Testis (tissue), 2 donors: ENCODE measurements at regions not wholly inside any gene's neighbourhood (a gene's known extent, or its start where the extent isn't known, plus 50 kb on each side); places are given as distances from the start of the nearest gene placed in this dataset.

ENCODE experiments used
- DNase-seq: peaks from one replicate; pipeline ENCODE4 v3.0.0-alpha.2; 2019
- H3K27ac ChIP-seq, 2 donors: fragments of 200-600 bp; sonication (generic); one replicate each; pipeline ENCODE4 v1.5.1; 2019
- H3K27me3 ChIP-seq: fragments of 200-600 bp; sonication (generic); one replicate; pipeline ENCODE4 v1.5.1; 2019
- H3K36me3 ChIP-seq: fragments of 200-600 bp; sonication (generic); one replicate; pipeline ENCODE4 v1.5.1; 2017; ENCODE audit warnings: low read depth; ENCODE audit errors: missing control alignments
- H3K4me1 ChIP-seq: fragments of 200-600 bp; sonication (generic); one replicate; pipeline ENCODE4 v1.5.1; 2019
- H3K4me3 ChIP-seq, 2 donors: fragments of 200-600 bp; sonication (generic); one replicate each; pipeline ENCODE4 v1.5.1; 2017 to 2019
- H3K9me3 ChIP-seq: fragments of 200-600 bp; sonication (generic); one replicate; pipeline ENCODE4 v1.5.1; 2017
- CTCF ChIP-seq, 3 experiments: fragments of 450-650 bp in 2 of 3; fragments of 200-600 bp in 1 of 3; sonication (generic) in 1 of 3; IDR thresholded peaks; one replicate each; pipeline ENCODE4 v1.5.1; 2016 to 2019; ENCODE audit warnings: antibody characterized with exemption in 3 of 3, mild to moderate bottlenecking in 2 of 3, moderate library complexity in 1 of 3
- POLR2A ChIP-seq: fragments of 450-650 bp; IDR thresholded peaks from one replicate; pipeline ENCODE4 v1.6.1; 2017; ENCODE audit warnings: antibody characterized with exemption, mild to moderate bottlenecking, moderate library complexity
- WGBS, 2 donors: methylation state at CpG; one replicate each; pipeline ENCODE4 v1.1.5; 2018; 5-methylcytosine and 5-hydroxymethylcytosine counted together
- intact Hi-C: fragments of 100-400 bp; cut with DNase I; formaldehyde crosslinking; loops from one replicate; pipeline ENCODE4 v1.15.1; 2023; ENCODE audit warnings: low total_unique reads

- H3K4me1 ChIP-seq, result no peaks in the 10 kb centered on the region
- no peaks in the 10 kb centered on the region for H3K9me3 ChIP-seq
- DNase-seq, result no peak
- 93 to 96% methylated on average over 5 of the region's 5 CpGs for WGBS, 2 donors
- intact Hi-C loops, result no loop called here
- TF ChIP-seq CTCF (IDR thresholded peaks at IDR 0.05) (no peak), POLR2A (no peak)
- H3K4me3 ChIP-seq, result no peak overlapping the region
- no peaks in the 10 kb centered on the region for H3K36me3 ChIP-seq
- H3K27me3 ChIP-seq, result no peaks in the 10 kb centered on the region
- no peak overlapping the region for H3K27ac ChIP-seq
Measured at GRCh38 chr2:7121851-7122250, 204.6 kb downstream of the RNF144A start.

GRCh38 chr2:7127156-7127555, 209.9 kb downstream of the RNF144A start:
- Histone ChIP-seq H3K36me3 (no peaks in the 10 kb centered on the region), H3K4me1 (no peaks in the 10 kb centered on the region), H3K4me3 (no peak overlapping the region), H3K27ac (no peak overlapping the region), H3K9me3 (no peaks in the 10 kb centered on the region), H3K27me3 (no peaks in the 10 kb centered on the region)
- WGBS, 2 donors, result 79 to 94% methylated on average over 2 of the region's 2 CpGs
- intact Hi-C loops, result no loop called here
- no peak for TF ChIP-seq CTCF (IDR thresholded peaks at IDR 0.05)
- no peak for TF ChIP-seq POLR2A
- DNase-seq, result no peak

- DNase-seq, result no peak
- H3K27me3 ChIP-seq, result no peaks in the 10 kb centered on the region
- no peaks in the 10 kb centered on the region for H3K9me3 ChIP-seq
- H3K4me1 ChIP-seq, result no peaks in the 10 kb centered on the region
- no peak overlapping the region for H3K27ac ChIP-seq
- H3K4me3 ChIP-seq, result no peak overlapping the region
- no peak for TF ChIP-seq CTCF (IDR thresholded peaks at IDR 0.05)
- TF ChIP-seq POLR2A, result no peak
- no peaks in the 10 kb centered on the region for H3K36me3 ChIP-seq
- intact Hi-C loops, result no loop called here
Measured at GRCh38 chr2:7127687-7128086, 210.5 kb downstream of the RNF144A start.

GRCh38 chr2:7131261-7131660, 214.0 kb downstream of the RNF144A start:
- no peaks in the 10 kb centered on the region for H3K36me3 ChIP-seq
- no peak for DNase-seq
- WGBS, 2 donors, result 77 to 82% methylated on average over 5 of the region's 5 CpGs
- no peak for TF ChIP-seq CTCF (IDR thresholded peaks at IDR 0.05)
- TF ChIP-seq POLR2A, result no peak
- no peaks in the 10 kb centered on the region for H3K9me3 ChIP-seq
- no peak overlapping the region for H3K4me3 ChIP-seq
- no peaks in the 10 kb centered on the region for H3K27me3 ChIP-seq
- H3K27ac ChIP-seq, result no peak overlapping the region
- intact Hi-C loops, result no loop called here
- no peaks in the 10 kb centered on the region for H3K4me1 ChIP-seq

GRCh38 chr2:7132753-7133152, 215.5 kb downstream of the RNF144A start:
- Histone ChIP-seq H3K36me3 (no peaks in the 10 kb centered on the region), H3K9me3 (no peaks in the 10 kb centered on the region), H3K27ac (no peak overlapping the region), H3K4me1 (no peaks in the 10 kb centered on the region), H3K27me3 (no peaks in the 10 kb centered on the region), H3K4me3 (no peak overlapping the region)
- no peak for DNase-seq
- TF ChIP-seq CTCF (IDR thresholded peaks at IDR 0.05) (no peak), POLR2A (no peak)
- WGBS, 2 donors, result 94 to 96% methylated on average over 3 of the region's 3 CpGs
- intact Hi-C loops, result no loop called here
